Suprapubic skin (tissue), 4 donors: ENCODE measurements at regions not wholly inside any gene's neighbourhood (a gene's known extent, or its start where the extent isn't known, plus 50 kb on each side); places are given as distances from the start of the nearest gene placed in this dataset.

Experiments used
- CTCF ChIP-seq, 2 donors: fragments of 200-600 bp in 1 of 2; fragments of 450-650 bp in 1 of 2; sonication (generic) in 1 of 2; IDR thresholded peaks; one replicate each; pipeline ENCODE4 v1.5.1; 2016 to 2019; ENCODE audit warnings: antibody characterized with exemption in 2 of 2, mild to moderate bottlenecking in 1 of 2, moderate library complexity in 1 of 2
- POLR2A ChIP-seq, 2 donors: fragments of 450-650 bp; IDR thresholded peaks; one replicate each; pipeline ENCODE4 v1.6.1; 2017; ENCODE audit warnings: antibody characterized with exemption in 2 of 2, mild to moderate bottlenecking in 2 of 2, moderate library complexity in 2 of 2
- POLR2AphosphoS5 ChIP-seq, 3 donors: sonication (generic); formaldehyde crosslinking; IDR thresholded peaks; one replicate each; pipeline ENCODE4 v1.6.1; 2017; ENCODE audit warnings: antibody characterized with exemption in 3 of 3

DNA sequence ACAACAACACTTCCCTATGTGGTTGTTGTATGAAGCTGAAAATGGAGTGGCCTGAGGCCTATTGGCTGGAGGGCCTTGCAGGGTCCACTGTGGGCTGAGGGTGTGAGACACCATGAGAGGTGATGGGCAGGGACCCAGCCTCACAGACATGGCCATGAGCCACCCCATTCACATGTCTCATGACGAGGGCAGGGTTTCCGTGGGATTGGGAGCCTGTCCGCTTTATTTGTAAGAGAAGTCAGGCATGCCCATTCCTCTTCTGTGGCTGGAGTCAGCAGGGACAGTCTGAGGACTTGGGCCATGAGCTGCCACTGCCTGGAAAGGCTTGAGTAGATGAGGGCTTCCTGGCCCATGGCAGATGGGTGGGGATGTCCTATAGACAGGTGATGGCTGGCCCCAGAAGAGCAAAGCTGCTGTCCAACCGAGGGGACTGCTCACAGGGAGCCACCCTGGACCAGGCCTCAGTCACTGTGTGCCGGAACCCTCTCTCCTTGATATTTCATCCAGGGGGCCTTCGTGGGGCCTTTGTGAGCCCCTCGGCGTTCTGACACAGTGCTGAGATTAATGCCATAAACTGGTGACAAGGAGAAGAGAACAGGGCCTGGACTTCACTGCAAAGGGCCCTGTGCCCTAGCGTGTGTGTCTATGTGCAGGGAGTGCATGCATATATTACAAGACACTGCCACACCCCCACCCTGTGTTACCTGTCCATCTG is 971.9 kb downstream of the BRD1 start:
- no peak for TF ChIP-seq CTCF (IDR thresholded peaks at IDR 0.05)
- no peak for TF ChIP-seq POLR2AphosphoS5 (IDR thresholded peaks at IDR 0.05)
- no peak for TF ChIP-seq POLR2A (IDR thresholded peaks at IDR 0.05)
